Breast epithelium (tissue), 3 donors: ENCODE measurements at regions not wholly inside any gene's neighbourhood (a gene's known extent, or its start where the extent isn't known, plus 50 kb on each side); places are given as distances from the start of the nearest gene placed in this dataset.

ENCODE experiments used
- CTCF ChIP-seq, 3 donors: fragments of 450-650 bp; IDR thresholded peaks; one replicate each; pipeline ENCODE4 v1.5.1; 2016 to 2017; ENCODE audit warnings: antibody characterized with exemption in 3 of 3, mild to moderate bottlenecking in 3 of 3, moderate library complexity in 3 of 3
- POLR2A ChIP-seq: fragments of 450-650 bp; IDR thresholded peaks from one replicate; pipeline ENCODE4 v1.6.1; 2016; ENCODE audit warnings: antibody characterized with exemption, mild to moderate bottlenecking, moderate library complexity

GRCh38 chr13:31043957-31044356 is 111.5 kb downstream of the TEX26 start:
- TF ChIP-seq POLR2A = no peak
- no peak for TF ChIP-seq CTCF (IDR thresholded peaks at IDR 0.05)
